HG02870 (cell line): ENCODE measurements at regions not wholly inside any gene's neighbourhood (a gene's known extent, or its start where the extent isn't known, plus 50 kb on each side); places are given as distances from the start of the nearest gene placed in this dataset.
"Not testable (repeated sequence)": the region's sequence is repeated elsewhere in the genome, so short reads cannot be mapped to it uniquely, and the experiment has no call there.

Source experiments
- ATAC-seq: cut with Tn5 transposase; IDR thresholded peaks from one replicate; pipeline ENCODE4 v1.9.1; 2021; ENCODE audit warnings: mild to moderate bottlenecking, moderate library complexity; ENCODE audit not compliant: unreplicated experiment

GRCh38 chr3:118495206-118495605 lies 539.4 kb downstream of the IGSF11 start:
- ATAC-seq, result peak; percentile 44

GRCh38 chr3:118497274-118497673 lies 537.4 kb downstream of the IGSF11 start:
- no peak for ATAC-seq

GRCh38 chr3:118501152-118501551 lies 533.5 kb downstream of the IGSF11 start:
- no peak for ATAC-seq

- no peak for ATAC-seq
Observed at GRCh38 chr3:118504906-118505305, 529.7 kb downstream of the IGSF11 start.

- ATAC-seq, result no peak
Observed at GRCh38 chr3:118505784-118506183, 528.9 kb downstream of the IGSF11 start.

GRCh38 chr3:118511402-118511801 lies 523.2 kb downstream of the IGSF11 start:
- ATAC-seq, result no peak

- ATAC-seq, result no peak
Observed at GRCh38 chr3:118512301-118512700, 522.3 kb downstream of the IGSF11 start.

- ATAC-seq, result no peak
Observed at GRCh38 chr3:118525077-118525476, 509.6 kb downstream of the IGSF11 start.

- peak; percentile 55 for ATAC-seq
Observed at GRCh38 chr3:118526758-118527513, 507.7 kb downstream of the IGSF11 start.

GRCh38 chr3:118527514-118528044 lies 507.1 kb downstream of the IGSF11 start:
- no peak for ATAC-seq

- ATAC-seq, result no peak
Observed at GRCh38 chr3:118529554-118529953, 505.1 kb downstream of the IGSF11 start.

GRCh38 chr3:118530350-118530922 lies 504.2 kb downstream of the IGSF11 start:
- ATAC-seq, result no peak

- not testable (repeated sequence) for ATAC-seq
Observed at GRCh38 chr3:118530927-118531356, 503.7 kb downstream of the IGSF11 start.

GRCh38 chr3:118531816-118532215 lies 502.8 kb downstream of the IGSF11 start:
- ATAC-seq, result no peak

- ATAC-seq, result no peak
Observed at GRCh38 chr3:118533676-118534075, 501.0 kb downstream of the IGSF11 start.

- no peak for ATAC-seq
Observed at GRCh38 chr3:118534519-118534918, 500.1 kb downstream of the IGSF11 start.

- ATAC-seq, result no peak
Observed at GRCh38 chr3:118536764-118537163, 497.9 kb downstream of the IGSF11 start.

- no peak for ATAC-seq
Observed at GRCh38 chr3:118537454-118537853, 497.2 kb downstream of the IGSF11 start.

- no peak for ATAC-seq
Observed at GRCh38 chr3:118538187-118538586, 496.5 kb downstream of the IGSF11 start.

- not testable (repeated sequence) for ATAC-seq
Observed at GRCh38 chr3:118539820-118540447, 494.7 kb downstream of the IGSF11 start.

- ATAC-seq, result not testable (repeated sequence)
Observed at GRCh38 chr3:118540448-118540821, 494.2 kb downstream of the IGSF11 start.

- no peak for ATAC-seq
Observed at GRCh38 chr3:118540826-118541225, 493.8 kb downstream of the IGSF11 start.
